ENCODE measurements at regions not wholly inside any gene's neighbourhood (a gene's known extent, or its start where the extent isn't known, plus 50 kb on each side); places are given as distances from the start of the nearest gene placed in this dataset.

GRCh38 chr4:26020083-26020668 is 106.2 kb downstream of the SMIM20 start:
- DNase-seq (ENCODE audit: low read depth in 3 of 3): no peak

GRCh38 chr4:26020881-26021280 is 106.9 kb downstream of the SMIM20 start:
- no peak for DNase-seq (ENCODE audit: low read depth in 3 of 3)

GRCh38 chr4:26021417-26022345 is 107.7 kb downstream of the SMIM20 start:
- DNase-seq (ENCODE audit: low read depth in 3 of 3): no peak

GRCh38 chr4:26022346-26023202 is 108.6 kb downstream of the SMIM20 start:
- no peak for DNase-seq (ENCODE audit: low read depth in 3 of 3)

GRCh38 chr4:26023203-26023972 is 109.4 kb downstream of the SMIM20 start:
- no peak for DNase-seq (ENCODE audit: low read depth in 3 of 3)

- DNase-seq (ENCODE audit: low read depth in 3 of 3): no peak
Observed at GRCh38 chr4:26024079-26024478, 110.1 kb downstream of the SMIM20 start.

GRCh38 chr4:26028133-26028792 is 114.2 kb downstream of the SMIM20 start:
- no peak for DNase-seq (ENCODE audit: low read depth in 3 of 3)

GRCh38 chr4:26028793-26029567 is 115.0 kb downstream of the SMIM20 start:
- peak; percentile 67 to 79 (median 71) for DNase-seq (ENCODE audit: low read depth in 3 of 3)

GRCh38 chr4:26029568-26030131 is 115.6 kb downstream of the SMIM20 start:
- DNase-seq (ENCODE audit: low read depth in 3 of 3): no peak

- no peak for DNase-seq (ENCODE audit: low read depth in 3 of 3)
Observed at GRCh38 chr4:26030260-26030667, 116.2 kb downstream of the SMIM20 start.

- no peak for DNase-seq (ENCODE audit: low read depth in 3 of 3)
Observed at GRCh38 chr4:26030780-26031179, 116.8 kb downstream of the SMIM20 start.

- no peak for DNase-seq (ENCODE audit: low read depth in 3 of 3)
Observed at GRCh38 chr4:26031704-26032103, 117.7 kb downstream of the SMIM20 start.

- no peak for DNase-seq (ENCODE audit: low read depth in 3 of 3)
Observed at GRCh38 chr4:26032142-26032541, 118.1 kb downstream of the SMIM20 start.

GRCh38 chr4:26032630-26033317 is 118.8 kb downstream of the SMIM20 start:
- no peak for DNase-seq (ENCODE audit: low read depth in 3 of 3)

- DNase-seq (ENCODE audit: low read depth in 3 of 3): no peak
Observed at GRCh38 chr4:26033389-26033788, 119.4 kb downstream of the SMIM20 start.

GRCh38 chr4:26034849-26035248 is 120.8 kb downstream of the SMIM20 start:
- peak in 1 of 3 donors; percentile 13 for DNase-seq (ENCODE audit: low read depth in 3 of 3)

GRCh38 chr4:26035921-26036320 is 121.9 kb downstream of the SMIM20 start:
- DNase-seq (ENCODE audit: low read depth in 3 of 3): no peak

- no peak for DNase-seq (ENCODE audit: low read depth in 3 of 3)
Observed at GRCh38 chr4:26039639-26040359, 125.8 kb downstream of the SMIM20 start.
